Activated CD8-positive, alpha-beta memory T cell treated with anti-CD3 and anti-CD28 coated beads for 36 hours (primary cell): ENCODE measurements at regions not wholly inside any gene's neighbourhood (a gene's known extent, or its start where the extent isn't known, plus 50 kb on each side); places are given as distances from the start of the nearest gene placed in this dataset.

Experiments
- CTCF ChIA-PET: fragments of 350-600 bp; sonication (Branson Sonifier 250); formaldehyde crosslinking; loops from one replicate; lab custom pipeline; 2021; ENCODE audit warnings: antibody characterized with exemption; lab: Charles Lee
- POLR2A ChIA-PET: fragments of 350-600 bp; sonication (Branson Sonifier 250); formaldehyde crosslinking; loops from one replicate; lab custom pipeline; 2021; ENCODE audit warnings: antibody characterized with exemption; lab: Charles Lee

- ChIA-PET CTCF (no interaction called here), POLR2A (no interaction called here)
These were observed 53.0 kb upstream of the ID2 start for GRCh38 chr2:8628866-8629209.

GRCh38 chr2:8629402-8629801 is 52.5 kb upstream of the ID2 start:
- ChIA-PET POLR2A (no interaction called here), CTCF (no interaction called here)

GRCh38 chr2:8630676-8631464 is 51.0 kb upstream of the ID2 start:
- POLR2A ChIA-PET, result no interaction called here
- CTCF ChIA-PET, result no interaction called here

GRCh38 chr2:8631465-8632005 is 50.3 kb upstream of the ID2 start:
- ChIA-PET POLR2A (no interaction called here), CTCF (no interaction called here)
